ENCODE measurements at regions not wholly inside any gene's neighbourhood (a gene's known extent, or its start where the extent isn't known, plus 50 kb on each side); places are given as distances from the start of the nearest gene placed in this dataset.
"Not testable (repeated sequence)": the region's sequence is repeated elsewhere in the genome, so short reads cannot be mapped to it uniquely, and the experiment has no call there.

GRCh38 chr1:25020173-25020845 lies 90.2 kb upstream of the RUNX3 start:
- DNase-seq = no peak

- no peak for DNase-seq
Observed at GRCh38 chr1:25019337-25020172, 89.5 kb upstream of the RUNX3 start.

GRCh38 chr1:25018943-25019336 lies 88.9 kb upstream of the RUNX3 start:
- DNase-seq = no peak

- DNase-seq = no peak
Observed at GRCh38 chr1:25018110-25018735, 88.1 kb upstream of the RUNX3 start.

GRCh38 chr1:25017436-25018109 lies 87.5 kb upstream of the RUNX3 start:
- no peak for DNase-seq

DNA sequence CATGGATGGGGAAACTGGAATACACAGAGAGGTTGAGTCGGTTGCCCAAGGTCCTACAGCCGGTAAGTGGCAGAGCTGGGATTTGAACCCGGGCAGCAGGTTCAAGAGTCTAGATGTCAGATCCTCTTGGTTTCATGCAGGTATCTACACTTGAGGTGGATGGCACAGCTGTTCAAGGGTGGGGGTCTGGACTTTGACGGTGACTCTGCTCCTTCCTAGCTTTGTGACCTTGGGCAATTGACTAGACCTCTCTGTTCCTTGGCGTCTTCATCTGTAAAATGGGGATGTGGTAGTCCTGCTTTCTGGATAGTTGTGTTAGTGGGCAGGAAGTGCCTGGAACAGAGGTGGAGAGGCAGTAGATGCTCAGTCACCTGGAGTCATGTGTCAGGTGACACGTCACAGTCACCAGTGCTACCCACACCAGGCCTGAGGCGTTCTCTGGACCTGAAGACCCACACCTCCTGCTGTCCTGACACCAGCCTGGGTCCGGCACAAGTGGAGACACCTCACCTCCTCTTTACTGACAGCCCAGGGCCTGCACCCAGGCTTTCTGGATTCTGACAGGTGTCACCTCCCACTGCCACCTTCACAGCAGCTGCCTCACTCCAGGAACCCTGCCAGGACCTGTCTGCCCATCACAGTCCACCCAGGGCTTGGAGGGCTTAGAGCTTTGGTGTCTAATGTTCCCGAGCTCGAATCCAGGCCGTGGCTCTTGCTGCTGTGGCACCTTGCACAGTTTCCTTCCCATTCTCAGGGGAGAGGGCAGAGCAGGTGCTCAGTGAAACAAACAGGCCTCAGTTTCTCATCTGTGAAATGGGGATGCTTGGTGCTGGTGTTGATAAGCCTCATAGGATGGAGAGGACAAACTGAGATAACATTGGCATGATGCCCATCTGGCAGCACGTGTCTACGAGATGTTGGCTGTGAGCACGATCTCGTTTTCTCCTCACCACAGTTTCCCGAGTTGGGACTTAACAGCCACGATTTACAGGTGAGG lies 83.2 kb upstream of the RUNX3 start:
- DNase-seq = no peak

DNA sequence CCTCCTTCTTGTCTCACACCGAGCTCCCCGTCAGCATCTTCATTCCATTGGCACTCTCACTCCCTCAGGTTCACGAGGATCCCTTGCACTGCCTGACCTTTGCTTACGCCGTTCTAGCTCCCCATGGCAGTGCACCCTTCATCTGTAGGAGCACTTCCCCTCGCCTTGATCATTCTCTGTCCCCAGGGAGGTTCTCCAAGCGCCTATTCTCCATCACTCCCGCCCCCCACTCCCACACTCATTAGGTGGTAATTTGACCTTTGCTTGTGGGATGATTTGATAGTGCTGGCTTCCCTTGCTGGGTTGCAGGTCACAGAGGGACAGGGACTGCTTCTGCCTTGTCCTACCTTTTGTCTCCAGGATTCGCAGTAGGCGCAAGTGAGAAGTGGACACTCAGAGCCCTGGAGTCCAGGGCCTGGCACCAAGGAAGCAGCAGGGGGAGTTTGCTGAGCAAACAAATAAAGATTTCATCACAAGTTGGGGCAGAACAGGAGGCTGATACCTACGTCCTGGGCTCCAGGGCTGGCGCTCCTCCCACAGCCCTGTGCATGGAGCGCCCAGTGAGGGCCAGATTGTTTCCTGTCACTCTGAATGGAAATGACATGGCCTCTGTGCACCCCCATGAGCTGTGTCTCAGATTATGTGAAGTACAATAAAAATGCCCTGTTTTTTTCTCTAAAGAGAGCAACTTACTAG lies 82.0 kb upstream of the RUNX3 start:
- no peak for DNase-seq

DNA sequence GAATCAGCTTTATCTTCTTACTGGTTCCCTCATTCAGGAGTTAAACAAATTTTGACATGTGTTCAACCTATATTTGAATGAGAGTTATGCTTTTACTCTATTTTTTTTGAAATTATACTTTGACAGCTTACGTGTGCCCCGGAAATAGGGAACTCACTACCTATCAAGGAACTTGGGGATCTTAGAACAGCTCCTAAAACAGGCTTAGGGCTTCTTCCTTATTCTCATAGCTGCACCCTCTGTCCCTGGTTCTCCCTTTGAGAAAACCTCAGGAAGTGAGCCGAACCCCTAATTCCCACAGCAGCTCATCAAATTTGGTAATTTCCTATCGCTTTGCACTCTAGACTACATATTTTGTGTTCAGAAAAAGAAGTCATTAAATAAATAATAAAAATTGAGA lies 81.2 kb upstream of the RUNX3 start:
- no peak for DNase-seq

GRCh38 chr1:25009671-25010262 lies 79.7 kb upstream of the RUNX3 start:
- DNase-seq = no peak

- no peak for DNase-seq
Observed at GRCh38 chr1:25008192-25008485, 78.1 kb upstream of the RUNX3 start.

GRCh38 chr1:25007390-25008191 lies 77.5 kb upstream of the RUNX3 start:
- DNase-seq = not testable (repeated sequence)

GRCh38 chr1:25006770-25007169 lies 76.7 kb upstream of the RUNX3 start:
- DNase-seq = no peak

DNA sequence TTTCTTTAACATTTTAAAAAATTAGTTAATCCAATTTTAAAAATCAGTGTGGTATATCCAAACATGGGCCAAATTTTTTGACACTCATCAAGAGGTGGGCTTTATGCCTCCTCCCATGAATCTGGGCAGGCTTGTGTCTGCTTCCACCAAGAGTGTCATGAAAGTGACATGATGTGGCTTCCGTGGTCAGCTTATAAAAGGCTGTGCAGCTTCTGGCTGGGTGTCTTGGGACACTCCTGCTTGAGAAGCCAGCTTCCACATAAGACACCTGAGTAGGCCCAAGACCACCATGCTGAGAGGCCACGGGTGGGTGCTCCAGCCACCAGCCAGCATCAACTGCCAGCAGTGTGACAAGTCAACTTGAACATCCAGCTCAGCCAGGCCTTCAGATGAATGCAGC lies 74.3 kb upstream of the RUNX3 start:
- DNase-seq = no peak

DNA sequence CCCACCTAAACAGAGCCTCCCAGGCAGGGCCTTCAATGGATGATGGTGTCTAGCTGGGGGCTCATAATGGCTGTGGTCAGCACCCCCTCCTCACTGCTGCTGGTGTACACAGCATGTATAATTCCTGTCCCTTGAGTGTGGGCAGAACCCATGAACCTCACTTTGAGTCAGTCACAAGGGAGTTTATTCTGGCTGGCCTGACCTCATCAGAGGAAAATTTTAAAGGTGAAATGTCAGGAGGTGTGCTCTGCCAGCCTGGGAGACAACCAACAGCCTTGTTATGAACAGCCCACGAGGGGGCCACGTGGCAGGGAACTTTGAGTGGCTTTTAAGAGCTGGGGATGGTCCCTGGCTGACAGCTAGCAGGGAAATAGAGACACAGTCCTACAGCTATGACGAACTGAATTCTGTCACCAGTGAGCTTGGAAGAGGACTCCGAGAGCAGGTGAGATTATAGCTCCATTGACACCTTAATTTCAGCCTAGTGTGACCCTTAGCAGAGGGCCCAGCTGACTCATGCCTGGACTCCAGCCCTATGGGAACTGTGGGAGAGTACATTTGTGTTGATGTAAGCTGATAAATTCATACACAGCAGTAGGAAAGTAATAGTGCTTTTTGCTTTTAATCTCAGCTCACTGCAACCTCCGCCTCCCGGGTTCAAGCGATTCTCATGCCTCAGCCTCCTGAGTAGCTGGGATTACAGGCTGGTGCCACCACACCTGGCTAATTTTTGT lies 73.5 kb upstream of the RUNX3 start:
- DNase-seq = no peak

DNA sequence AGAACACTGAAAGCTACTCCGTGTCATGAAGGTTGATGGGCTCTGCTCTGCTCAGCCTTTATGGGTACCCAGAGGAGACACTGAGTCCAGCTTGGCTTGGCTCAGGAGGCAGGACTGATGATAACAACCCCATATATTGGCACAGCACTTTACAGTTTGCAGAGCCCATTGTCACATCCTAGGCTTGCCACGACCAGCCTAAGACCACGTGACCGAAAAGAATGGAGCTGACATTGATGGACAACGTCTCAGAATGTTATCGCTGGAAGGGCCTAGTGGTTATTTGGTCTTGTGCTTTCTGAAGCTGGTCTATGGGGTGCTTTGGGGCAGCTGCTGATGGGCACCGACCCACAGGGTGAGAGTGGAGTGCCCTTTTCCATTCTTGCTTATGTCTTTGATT lies 72.9 kb upstream of the RUNX3 start:
- DNase-seq = no peak

DNA sequence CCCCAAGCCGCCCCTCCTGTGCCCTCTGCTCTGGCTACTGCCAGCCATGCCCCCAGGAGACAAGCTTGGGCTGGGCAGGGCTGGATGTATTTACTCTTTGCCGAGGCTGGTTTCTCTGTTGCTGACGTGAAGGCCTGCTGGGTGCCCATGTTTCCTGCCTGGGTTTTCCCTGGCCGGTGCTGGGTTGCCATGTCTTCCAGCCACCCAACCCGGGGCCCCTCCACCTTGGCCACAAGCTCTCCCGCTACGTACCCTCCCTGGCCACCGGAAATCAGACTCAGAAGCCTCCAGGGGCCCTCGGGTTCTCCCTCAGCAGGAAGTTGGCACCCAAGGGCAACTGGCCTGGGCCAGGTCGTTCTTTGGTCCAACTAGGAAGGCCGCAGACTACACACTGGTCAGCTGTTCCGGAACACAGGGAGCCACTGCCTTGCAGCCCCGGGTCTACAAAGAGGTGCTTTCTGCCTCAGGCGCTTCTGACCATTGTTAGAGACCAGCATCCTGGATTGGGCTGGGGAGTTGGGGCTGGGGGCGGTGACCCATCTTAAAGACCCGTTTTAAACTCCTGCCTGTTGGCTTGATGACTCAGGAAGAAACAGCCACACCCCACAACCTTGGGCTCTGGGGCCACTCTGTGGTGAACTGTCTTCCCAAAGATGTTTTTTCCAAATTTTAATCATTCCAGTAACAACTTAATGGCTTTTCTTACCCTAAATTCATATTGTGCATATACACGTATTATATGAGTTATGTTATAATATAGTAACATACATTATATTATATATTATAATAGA lies 71.2 kb upstream of the RUNX3 start:
- DNase-seq = peak; percentile 48

DNA sequence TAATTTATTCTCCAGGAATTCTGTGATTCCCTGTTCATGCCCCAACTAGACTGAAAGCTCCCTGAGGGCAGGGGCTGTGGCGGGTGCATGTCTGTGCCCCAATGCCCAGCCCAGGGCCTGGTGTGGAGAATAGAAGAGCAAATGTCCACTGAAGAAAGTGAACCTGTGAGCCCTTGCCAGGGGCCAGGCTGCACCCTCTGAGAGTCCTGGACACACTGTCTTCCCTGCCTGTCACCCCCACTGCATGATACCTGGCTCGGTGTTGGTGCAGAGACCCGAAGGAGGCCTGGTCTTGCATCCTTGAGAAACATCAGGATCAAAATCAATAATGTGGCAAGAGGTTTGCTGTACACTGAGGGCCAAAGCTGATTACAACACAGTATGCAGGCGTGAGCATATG lies 69.8 kb upstream of the RUNX3 start:
- no peak for DNase-seq

DNA sequence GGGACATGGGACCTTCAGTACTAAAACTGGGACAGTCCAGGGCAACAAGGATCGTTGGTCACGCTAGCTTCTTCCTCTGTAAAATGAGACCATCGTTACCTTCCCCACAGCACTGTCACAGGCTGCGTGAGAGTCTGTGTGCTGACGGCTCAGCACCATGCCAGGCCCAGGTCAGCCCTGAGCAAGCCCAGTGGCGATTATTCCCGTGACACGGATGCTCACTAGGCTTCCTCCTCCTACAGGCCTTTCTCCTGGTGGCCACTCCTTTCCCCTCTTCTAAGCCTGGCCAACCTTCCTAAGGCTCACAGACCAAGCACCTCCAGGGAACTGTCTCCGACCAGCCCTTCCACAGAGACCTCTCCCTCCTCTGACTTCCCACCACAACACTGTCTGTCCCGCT lies 69.3 kb upstream of the RUNX3 start:
- DNase-seq = no peak

All from CD4-positive, alpha-beta T cell treated with Interleukin-12 subunit alpha and Interleukin-12 subunit beta, for 1 hour (primary cell).